Duodenal mucosa (tissue), 2 donors: ENCODE measurements at regions not wholly inside any gene's neighbourhood (a gene's known extent, or its start where the extent isn't known, plus 50 kb on each side); places are given as distances from the start of the nearest gene placed in this dataset.

Source experiments
- H3K27ac ChIP-seq: one replicate; pipeline ENCODE4 v1.7.0; 2013; ENCODE audit warnings: low read depth, low read length
- H3K27me3 ChIP-seq, 2 donors: one replicate each; pipeline ENCODE4 v1.7.0; 2013; ENCODE audit warnings: low read length in 2 of 2, control low read depth in 1 of 2; ENCODE audit not compliant: insufficient read depth in 2 of 2, control insufficient read depth in 1 of 2
- H3K36me3 ChIP-seq, 2 donors: one replicate each; pipeline ENCODE4 v1.7.0; 2013; ENCODE audit warnings: low read length in 2 of 2, control low read depth in 1 of 2; ENCODE audit not compliant: insufficient read depth in 2 of 2, control insufficient read depth in 1 of 2
- H3K4me1 ChIP-seq, 2 donors: one replicate each; pipeline ENCODE4 v1.7.0; 2013; ENCODE audit warnings: low read length in 2 of 2, control low read depth in 1 of 2; ENCODE audit not compliant: insufficient read depth in 2 of 2, control insufficient read depth in 1 of 2
- H3K4me3 ChIP-seq, 2 donors: one replicate each; pipeline ENCODE4 v1.7.0; 2013; ENCODE audit warnings: low read length in 2 of 2, low read depth in 1 of 2
- H3K9ac ChIP-seq, 2 donors: one replicate each; pipeline ENCODE4 v1.7.0; 2013; ENCODE audit warnings: low read length in 2 of 2, low read depth in 1 of 2
- H3K9me3 ChIP-seq, 2 donors: one replicate each; pipeline ENCODE4 v1.7.0; 2013; ENCODE audit warnings: low read length in 2 of 2, control low read depth in 1 of 2; ENCODE audit not compliant: control insufficient read depth in 1 of 2

- H3K9me3 ChIP-seq, result no peaks in the 10 kb centered on the region
- H3K4me3 ChIP-seq, result no peak overlapping the region
- no peaks in the 10 kb centered on the region for H3K36me3 ChIP-seq
- H3K27me3 ChIP-seq, result no peaks in the 10 kb centered on the region
- H3K4me1 ChIP-seq, result no peaks in the 10 kb centered on the region
- H3K27ac ChIP-seq, result no peak overlapping the region
- no peak overlapping the region for H3K9ac ChIP-seq
These were observed 667.8 kb upstream of the MKI67 start for GRCh38 chr10:128793726-128794655.

GRCh38 chr10:128796396-128796912 is 670.2 kb upstream of the MKI67 start:
- Histone ChIP-seq H3K27ac (no peak overlapping the region), H3K36me3 (no peaks in the 10 kb centered on the region), H3K9ac (no peak overlapping the region), H3K4me3 (no peak overlapping the region), H3K4me1 (no peaks in the 10 kb centered on the region), H3K9me3 (no peaks in the 10 kb centered on the region), H3K27me3 (no peaks in the 10 kb centered on the region)

- no peaks in the 10 kb centered on the region for H3K36me3 ChIP-seq
- H3K4me3 ChIP-seq, result no peak overlapping the region
- no peaks in the 10 kb centered on the region for H3K4me1 ChIP-seq
- no peaks in the 10 kb centered on the region for H3K9me3 ChIP-seq
- no peak overlapping the region for H3K27ac ChIP-seq
- no peaks in the 10 kb centered on the region for H3K27me3 ChIP-seq
- H3K9ac ChIP-seq, result no peak overlapping the region
These were observed 665.0 kb upstream of the MGMT start for GRCh38 chr10:128802062-128802461.

- H3K9me3 ChIP-seq, result no peaks in the 10 kb centered on the region
- no peaks in the 10 kb centered on the region for H3K4me1 ChIP-seq
- no peaks in the 10 kb centered on the region for H3K36me3 ChIP-seq
- no peak overlapping the region for H3K27ac ChIP-seq
- no peak overlapping the region for H3K4me3 ChIP-seq
- H3K9ac ChIP-seq, result no peak overlapping the region
- H3K27me3 ChIP-seq, result no peaks in the 10 kb centered on the region
These were observed 663.3 kb upstream of the MGMT start for GRCh38 chr10:128803790-128804189.

- H3K36me3 ChIP-seq, result no peaks in the 10 kb centered on the region
- no peaks in the 10 kb centered on the region for H3K9me3 ChIP-seq
- H3K27me3 ChIP-seq, result no peaks in the 10 kb centered on the region
- H3K4me1 ChIP-seq, result no peaks in the 10 kb centered on the region
- no peak overlapping the region for H3K9ac ChIP-seq
- no peak overlapping the region for H3K4me3 ChIP-seq
- no peak overlapping the region for H3K27ac ChIP-seq
These were observed 662.6 kb upstream of the MGMT start for GRCh38 chr10:128804411-128804810.

GRCh38 chr10:128808921-128809440 is 658.1 kb upstream of the MGMT start:
- Histone ChIP-seq H3K4me1 (no peaks in the 10 kb centered on the region), H3K9ac (no peak overlapping the region), H3K27ac (no peak overlapping the region), H3K27me3 (no peaks in the 10 kb centered on the region), H3K4me3 (no peak overlapping the region), H3K9me3 (no peaks in the 10 kb centered on the region), H3K36me3 (no peaks in the 10 kb centered on the region)

GRCh38 chr10:128811511-128811910 is 655.5 kb upstream of the MGMT start:
- no peaks in the 10 kb centered on the region for H3K36me3 ChIP-seq
- H3K4me1 ChIP-seq, result no peaks in the 10 kb centered on the region
- no peak overlapping the region for H3K9ac ChIP-seq
- no peak overlapping the region for H3K4me3 ChIP-seq
- H3K27ac ChIP-seq, result no peak overlapping the region
- no peaks in the 10 kb centered on the region for H3K27me3 ChIP-seq
- no peaks in the 10 kb centered on the region for H3K9me3 ChIP-seq

GRCh38 chr10:128812000-128812399 is 655.0 kb upstream of the MGMT start:
- Histone ChIP-seq H3K4me1 (no peaks in the 10 kb centered on the region), H3K9me3 (no peaks in the 10 kb centered on the region), H3K9ac (no peak overlapping the region), H3K4me3 (no peak overlapping the region), H3K36me3 (no peaks in the 10 kb centered on the region), H3K27me3 (no peaks in the 10 kb centered on the region), H3K27ac (no peak overlapping the region)

- H3K27ac ChIP-seq, result no peak overlapping the region
- no peak overlapping the region for H3K9ac ChIP-seq
- H3K36me3 ChIP-seq, result no peaks in the 10 kb centered on the region
- H3K4me3 ChIP-seq, result no peak overlapping the region
- no peaks in the 10 kb centered on the region for H3K27me3 ChIP-seq
- no peaks in the 10 kb centered on the region for H3K9me3 ChIP-seq
- no peaks in the 10 kb centered on the region for H3K4me1 ChIP-seq
These were observed 653.5 kb upstream of the MGMT start for GRCh38 chr10:128813574-128813973.

GRCh38 chr10:128814024-128814423 is 653.0 kb upstream of the MGMT start:
- Histone ChIP-seq H3K4me3 (no peak overlapping the region), H3K9ac (no peak overlapping the region), H3K27me3 (no peaks in the 10 kb centered on the region), H3K9me3 (no peaks in the 10 kb centered on the region), H3K4me1 (no peaks in the 10 kb centered on the region), H3K36me3 (no peaks in the 10 kb centered on the region), H3K27ac (no peak overlapping the region)
